ENCODE measurements at regions not wholly inside any gene's neighbourhood (a gene's known extent, or its start where the extent isn't known, plus 50 kb on each side); places are given as distances from the start of the nearest gene placed in this dataset.

DNA sequence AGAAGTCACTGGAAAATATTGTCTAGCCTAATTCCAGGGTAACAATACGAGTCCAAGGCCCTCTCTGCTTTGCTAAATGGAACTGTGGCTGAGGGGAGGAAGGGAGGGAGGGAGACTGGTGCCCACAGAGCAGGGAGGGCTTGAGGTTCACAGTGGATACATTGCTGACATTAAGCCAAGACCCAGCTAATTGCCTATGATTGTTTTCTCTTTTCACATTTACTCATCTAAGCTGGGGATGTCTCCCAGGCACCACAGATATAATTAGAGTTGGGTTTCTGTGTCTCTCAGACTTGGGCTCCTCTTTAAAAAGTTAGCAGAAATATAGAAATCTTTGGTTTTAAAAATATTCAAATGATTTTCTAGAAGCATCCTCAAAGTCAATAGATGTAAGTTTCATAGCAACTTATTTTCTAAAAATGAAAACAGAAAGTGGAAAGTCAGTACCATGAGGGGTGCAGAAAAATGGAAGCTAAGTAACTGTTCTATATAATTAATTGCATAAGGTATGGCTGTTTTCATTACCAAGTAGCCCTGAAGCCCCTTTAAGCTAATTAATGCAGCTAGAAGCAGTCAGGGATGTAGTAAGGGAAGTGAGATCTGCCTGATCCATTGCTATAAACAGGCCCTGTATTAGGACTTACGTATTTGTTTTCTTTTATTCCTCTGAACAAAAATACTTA, 259.8 kb downstream of the NDUFS4 start:
- peaks cover 6% of the 10 kb centered on the region for H3K27me3 Mint-ChIP-seq
- POLR2A ChIA-PET = no interaction called here

DNA sequence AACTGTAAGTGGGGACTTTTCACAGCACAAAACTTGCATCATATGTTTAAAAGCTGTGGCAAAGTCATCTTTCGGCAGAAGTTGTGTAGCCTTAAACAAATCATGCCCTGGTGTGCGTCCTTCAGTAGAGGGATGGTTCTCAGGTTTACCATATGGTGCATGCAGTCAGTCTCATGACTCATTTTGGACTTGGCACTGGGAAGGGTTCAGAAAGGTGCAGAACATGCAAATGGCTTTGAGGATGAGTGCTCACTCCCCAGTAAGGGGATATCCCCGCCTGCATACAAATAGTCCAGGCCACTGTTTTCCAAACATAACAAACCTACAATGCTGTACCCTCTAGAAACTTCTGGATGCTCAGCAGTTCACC, 260.3 kb downstream of the NDUFS4 start:
- Mint-ChIP-seq H3K4me1 (ENCODE audit: low read depth) (no peaks in the 10 kb centered on the region), H3K4me3 (no peak overlapping the region), H3K36me3 (ENCODE audit: low read depth) (no peaks in the 10 kb centered on the region), H3K27ac (no peak overlapping the region), H3K27me3 (peaks cover 6% of the 10 kb centered on the region), H3K9me3 (no peaks in the 10 kb centered on the region)
- POLR2A ChIA-PET = no interaction called here
- intact Hi-C loops (cut with DNase I, micrococcal nuclease) = no loop called here
- no peaks in the 10 kb centered on the region for H3K9me3 ChIP-seq (ENCODE audit: control insufficient read depth in 1 of 2, insufficient read depth in 1 of 2, low read length in 2 of 2)
- no peaks in the 10 kb centered on the region for H3K36me3 ChIP-seq (ENCODE audit: insufficient read depth, low read length)
- DNase-seq (no peak), ATAC-seq (ENCODE audit: poor library complexity) (no peak)
- CTCF ChIA-PET = no interaction called here
- H3K27ac ChIP-seq (ENCODE audit: low read depth in 1 of 2, low read length in 2 of 2) = no peak overlapping the region
- H3K27me3 ChIP-seq (ENCODE audit: control insufficient read depth in 1 of 2, insufficient read depth in 2 of 2, low read length in 2 of 2) = peaks cover 0 to 4% of the 10 kb centered on the region in 2 experiments
- H3K4me3 ChIP-seq (ENCODE audit: low read length) = no peak overlapping the region
- H3K4me1 ChIP-seq (ENCODE audit: insufficient read depth, low read length) = no peaks in the 10 kb centered on the region
- TF ChIP-seq, protein P1, sequence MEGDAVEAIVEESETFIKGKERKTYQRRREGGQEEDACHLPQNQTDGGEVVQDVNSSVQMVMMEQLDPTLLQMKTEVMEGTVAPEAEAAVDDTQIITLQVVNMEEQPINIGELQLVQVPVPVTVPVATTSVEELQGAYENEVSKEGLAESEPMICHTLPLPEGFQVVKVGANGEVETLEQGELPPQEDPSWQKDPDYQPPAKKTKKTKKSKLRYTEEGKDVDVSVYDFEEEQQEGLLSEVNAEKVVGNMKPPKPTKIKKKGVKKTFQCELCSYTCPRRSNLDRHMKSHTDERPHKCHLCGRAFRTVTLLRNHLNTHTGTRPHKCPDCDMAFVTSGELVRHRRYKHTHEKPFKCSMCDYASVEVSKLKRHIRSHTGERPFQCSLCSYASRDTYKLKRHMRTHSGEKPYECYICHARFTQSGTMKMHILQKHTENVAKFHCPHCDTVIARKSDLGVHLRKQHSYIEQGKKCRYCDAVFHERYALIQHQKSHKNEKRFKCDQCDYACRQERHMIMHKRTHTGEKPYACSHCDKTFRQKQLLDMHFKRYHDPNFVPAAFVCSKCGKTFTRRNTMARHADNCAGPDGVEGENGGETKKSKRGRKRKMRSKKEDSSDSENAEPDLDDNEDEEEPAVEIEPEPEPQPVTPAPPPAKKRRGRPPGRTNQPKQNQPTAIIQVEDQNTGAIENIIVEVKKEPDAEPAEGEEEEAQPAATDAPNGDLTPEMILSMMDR (IDR thresholded peaks at IDR 0.05) = no peak

More for the DNA sequence above, 259.8 kb downstream of the NDUFS4 start:
- Histone ChIP-seq H3K27ac (ENCODE audit: low read depth in 1 of 2, low read length in 2 of 2) (no peak overlapping the region), H3K4me3 (ENCODE audit: low read length) (no peak overlapping the region), H3K27me3 (ENCODE audit: control insufficient read depth in 1 of 2, insufficient read depth in 2 of 2, low read length in 2 of 2) (peaks cover 0 to 4% of the 10 kb centered on the region in 2 experiments), H3K4me1 (ENCODE audit: insufficient read depth, low read length) (no peaks in the 10 kb centered on the region), H3K36me3 (ENCODE audit: insufficient read depth, low read length) (no peaks in the 10 kb centered on the region), H3K9me3 (ENCODE audit: control insufficient read depth in 1 of 2, insufficient read depth in 1 of 2, low read length in 2 of 2) (no peaks in the 10 kb centered on the region)
- ATAC-seq (ENCODE audit: poor library complexity) = no peak
- no peak for DNase-seq
- Mint-ChIP-seq H3K4me1 (ENCODE audit: low read depth) (no peaks in the 10 kb centered on the region), H3K27ac (no peak overlapping the region), H3K4me3 (no peak overlapping the region), H3K9me3 (no peaks in the 10 kb centered on the region), H3K36me3 (ENCODE audit: low read depth) (no peaks in the 10 kb centered on the region)
- CTCF ChIA-PET = no interaction called here
- TF ChIP-seq, protein P1 (IDR thresholded peaks at IDR 0.05) = no peak
- intact Hi-C loops (cut with DNase I, micrococcal nuclease) = no loop called here

DNA sequence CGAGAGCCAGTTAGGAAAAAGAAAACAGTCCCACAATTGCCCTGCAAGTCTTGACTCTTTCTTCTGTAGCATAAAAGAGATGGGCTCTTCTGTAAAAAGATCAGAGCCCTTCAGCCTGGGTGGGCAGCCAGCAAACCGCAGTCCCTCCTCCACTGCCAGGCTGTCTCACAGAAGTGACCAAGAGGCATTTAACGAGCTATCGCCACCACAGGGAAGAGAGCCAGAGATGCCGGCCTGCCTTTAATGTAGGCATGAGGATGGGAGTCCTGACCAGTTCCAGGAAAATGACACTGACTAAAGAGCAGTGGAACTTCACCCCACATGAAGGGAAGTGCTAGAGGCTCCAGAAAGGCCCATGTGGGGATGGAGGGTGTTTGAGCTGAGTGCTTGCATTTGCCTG, 264.6 kb downstream of the NDUFS4 start:
- Histone ChIP-seq H3K36me3 (ENCODE audit: insufficient read depth, low read length) (no peaks in the 10 kb centered on the region), H3K4me1 (ENCODE audit: insufficient read depth, low read length) (no peaks in the 10 kb centered on the region), H3K9me3 (ENCODE audit: control insufficient read depth in 1 of 2, insufficient read depth in 1 of 2, low read length in 2 of 2) (no peaks in the 10 kb centered on the region), H3K27ac (ENCODE audit: low read depth in 1 of 2, low read length in 2 of 2) (no peak overlapping the region), H3K27me3 (ENCODE audit: control insufficient read depth in 1 of 2, insufficient read depth in 2 of 2, low read length in 2 of 2) (no peaks in the 10 kb centered on the region), H3K4me3 (ENCODE audit: low read length) (no peak overlapping the region)
- no peaks in the 10 kb centered on the region for H3K36me3 Mint-ChIP-seq (ENCODE audit: low read depth)
- TF ChIP-seq, protein P1 (IDR thresholded peaks at IDR 0.05) = no peak
- DNase-seq (no peak), ATAC-seq (ENCODE audit: poor library complexity) (no peak)
- peaks cover 3% of the 10 kb centered on the region for H3K27me3 Mint-ChIP-seq
- H3K9me3 Mint-ChIP-seq = peaks cover 1% of the 10 kb centered on the region
- intact Hi-C loops (cut with DNase I, micrococcal nuclease) = no loop called here
- H3K27ac Mint-ChIP-seq = no peak overlapping the region
- H3K4me3 Mint-ChIP-seq = no peak overlapping the region
- ChIA-PET POLR2A (no interaction called here), CTCF (no interaction called here)
- H3K4me1 Mint-ChIP-seq (ENCODE audit: low read depth) = no peaks in the 10 kb centered on the region
